GM04503 (cell line): ENCODE measurements at regions not wholly inside any gene's neighbourhood (a gene's known extent, or its start where the extent isn't known, plus 50 kb on each side); places are given as distances from the start of the nearest gene placed in this dataset.

Experiments used
- DNase-seq: peaks from one replicate; pipeline ENCODE4 v3.0.0-alpha.2; 2012; ENCODE audit warnings: low read depth

DNA sequence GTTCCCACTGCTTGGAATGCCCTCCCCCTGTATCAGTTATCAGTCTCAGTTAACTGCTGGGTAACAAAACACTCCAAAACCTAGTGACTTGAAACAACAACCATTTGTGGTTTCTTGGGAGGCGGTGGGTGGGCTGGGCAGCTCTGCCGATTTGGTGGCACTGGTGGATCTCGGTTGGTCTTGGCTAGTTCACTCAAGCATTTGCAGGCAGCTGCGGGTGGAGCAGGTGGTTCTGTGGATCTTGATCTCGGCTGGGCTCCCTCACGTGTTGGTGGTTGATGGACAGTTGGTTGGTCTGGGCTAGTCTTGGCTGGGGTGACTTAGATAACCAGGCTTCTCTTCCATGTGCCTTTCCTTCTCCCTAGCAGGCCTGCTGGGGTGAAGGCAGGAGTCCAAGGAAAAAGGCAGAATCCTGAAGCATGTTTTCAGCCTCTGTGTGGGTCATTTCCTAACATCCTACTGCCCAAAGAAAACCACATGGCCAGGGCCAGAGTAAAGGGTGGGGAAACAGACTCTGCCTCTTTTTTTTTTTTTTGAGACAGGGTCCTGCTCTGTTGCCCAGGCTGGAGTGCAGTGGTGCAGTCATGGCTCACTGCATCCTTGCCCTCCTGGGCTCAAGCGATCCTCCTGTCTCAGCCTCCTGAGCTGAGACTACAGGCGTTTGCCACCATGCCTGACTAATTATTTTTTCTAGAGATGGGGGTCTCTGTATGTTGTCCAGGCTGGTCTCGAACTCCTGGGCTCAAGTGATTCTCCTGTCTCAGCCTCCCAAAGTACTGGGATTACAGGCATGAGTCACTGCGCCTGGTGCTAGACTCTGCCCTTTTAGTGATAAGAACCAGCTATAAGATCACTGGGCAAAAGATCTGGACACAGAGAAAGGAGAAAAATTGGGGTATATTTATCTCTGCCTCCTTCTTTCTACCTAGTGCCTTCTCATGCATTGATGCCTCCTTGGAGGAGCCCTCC lies 183.7 kb downstream of the RGS3 start:
- no peak for DNase-seq

DNA sequence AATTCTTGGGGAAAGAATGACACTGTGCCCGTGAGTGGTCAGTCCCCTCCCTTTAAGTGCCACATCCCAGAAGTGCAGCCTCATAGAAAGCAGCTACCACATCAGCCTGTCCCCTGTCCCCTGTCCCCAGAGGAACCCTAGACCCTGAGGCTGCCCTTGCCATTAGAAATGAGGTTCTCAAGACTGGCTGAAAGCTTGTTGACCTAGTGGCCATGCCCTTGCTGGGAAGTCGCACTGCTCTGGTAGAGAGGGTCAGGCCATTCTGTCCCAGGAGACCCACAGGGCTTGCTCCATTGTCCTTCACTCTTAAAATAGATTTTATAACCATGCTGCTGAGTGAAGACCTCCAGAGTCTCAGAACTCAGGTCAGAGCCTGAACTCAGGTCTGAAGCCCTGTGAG lies 184.5 kb downstream of the RGS3 start:
- DNase-seq: no peak

DNA sequence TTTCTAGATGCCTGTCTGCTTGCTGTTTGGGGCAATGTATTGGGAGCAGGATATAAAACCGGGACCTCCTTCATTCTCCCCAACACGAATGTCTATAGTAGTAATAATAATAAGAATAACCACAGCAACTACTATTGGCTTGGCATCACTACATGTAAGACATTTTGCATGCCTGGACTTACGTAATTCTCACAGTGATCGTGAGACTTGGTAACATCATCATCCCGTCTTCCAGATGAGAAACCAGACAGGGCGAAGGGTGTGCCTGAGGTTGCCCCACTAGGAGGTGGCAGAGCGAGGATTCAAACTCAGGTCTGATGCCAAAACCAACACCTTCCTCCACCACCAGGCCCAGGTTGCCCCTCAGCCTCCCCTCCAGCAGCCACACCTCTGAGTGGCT lies 185.1 kb downstream of the RGS3 start:
- DNase-seq: peak; percentile 24

DNA sequence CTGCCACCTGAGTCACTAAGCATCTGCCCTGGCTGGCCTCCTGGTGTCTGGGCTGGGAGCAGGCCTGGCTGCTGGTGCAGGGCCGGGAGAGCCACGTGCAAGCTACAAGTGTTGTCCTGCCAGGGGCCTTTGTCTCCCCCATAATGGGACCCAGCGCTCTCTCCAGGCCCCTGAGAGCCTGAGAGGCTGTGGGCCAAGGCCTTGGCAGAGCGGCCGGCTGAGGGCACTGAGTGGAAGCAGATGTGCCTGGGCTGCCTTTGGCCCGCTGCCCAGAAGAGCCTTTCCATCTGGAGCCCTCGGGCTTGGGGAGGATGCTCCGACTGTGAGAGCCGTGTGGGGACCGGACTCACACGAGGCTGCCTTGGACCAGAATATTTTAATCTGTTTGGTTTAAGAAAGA lies 185.5 kb downstream of the RGS3 start:
- DNase-seq: peak; percentile 44

DNA sequence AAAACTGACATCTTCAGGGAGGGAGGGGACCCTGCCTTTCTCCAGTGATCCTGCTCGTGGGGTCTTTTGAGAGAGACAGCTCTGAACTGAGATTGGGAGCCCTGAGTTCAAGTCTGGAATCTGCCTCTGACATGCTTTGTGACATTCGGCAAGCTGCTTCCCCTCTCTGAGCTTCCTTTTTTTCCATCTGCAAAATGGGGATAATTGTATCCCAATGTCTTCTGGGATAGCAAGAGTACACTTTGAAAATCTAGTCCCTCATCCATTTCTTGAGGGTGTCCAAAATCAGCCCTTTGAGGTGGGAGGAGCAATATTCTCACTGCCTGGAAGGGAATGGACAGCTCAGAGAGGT lies 186.3 kb downstream of the RGS3 start:
- DNase-seq: no peak

DNA sequence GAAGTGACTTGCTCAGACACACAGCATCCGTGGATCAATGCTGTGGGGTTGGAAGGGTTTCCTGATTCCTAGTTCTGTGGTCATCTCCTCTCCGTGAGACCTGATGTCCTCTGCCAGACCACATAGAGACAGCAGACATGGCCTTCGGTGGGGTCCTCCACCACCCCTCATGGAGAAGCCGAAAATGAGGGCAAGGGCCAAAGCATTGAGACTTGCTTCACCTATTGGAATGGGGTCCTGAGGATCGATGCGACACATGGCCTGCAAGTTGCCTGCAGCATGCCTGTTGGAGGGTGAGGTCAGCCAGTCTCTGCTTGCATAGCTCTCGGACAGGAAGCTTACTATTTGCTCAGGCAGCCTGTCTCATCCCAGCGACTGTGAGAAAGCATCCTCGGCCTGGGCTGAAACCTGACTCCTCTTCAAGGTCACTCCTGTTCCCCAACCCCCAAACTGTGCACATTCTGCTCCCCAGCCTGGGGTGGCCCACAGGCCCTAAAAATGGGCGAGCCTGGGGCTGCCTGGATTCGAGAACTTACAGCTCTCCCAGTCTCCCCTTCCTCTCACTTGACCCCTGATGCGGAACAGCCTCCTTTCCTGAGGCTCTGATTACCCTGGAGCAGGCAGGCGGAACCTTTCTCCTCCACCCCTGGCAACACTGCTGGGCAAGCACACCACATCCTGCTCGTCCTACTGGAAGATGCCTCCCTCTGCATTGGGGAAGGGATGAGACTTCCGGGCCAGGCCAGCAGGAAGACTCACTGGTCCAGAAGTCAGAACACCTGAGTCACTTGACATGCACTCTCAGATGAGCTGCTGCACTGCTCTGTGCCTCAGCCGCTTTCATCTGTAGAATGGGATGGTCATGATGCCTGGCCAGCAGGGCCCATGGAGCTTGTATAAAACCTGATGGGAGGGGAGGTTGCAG lies 186.9 kb downstream of the RGS3 start:
- peak; percentile 40 for DNase-seq

DNA sequence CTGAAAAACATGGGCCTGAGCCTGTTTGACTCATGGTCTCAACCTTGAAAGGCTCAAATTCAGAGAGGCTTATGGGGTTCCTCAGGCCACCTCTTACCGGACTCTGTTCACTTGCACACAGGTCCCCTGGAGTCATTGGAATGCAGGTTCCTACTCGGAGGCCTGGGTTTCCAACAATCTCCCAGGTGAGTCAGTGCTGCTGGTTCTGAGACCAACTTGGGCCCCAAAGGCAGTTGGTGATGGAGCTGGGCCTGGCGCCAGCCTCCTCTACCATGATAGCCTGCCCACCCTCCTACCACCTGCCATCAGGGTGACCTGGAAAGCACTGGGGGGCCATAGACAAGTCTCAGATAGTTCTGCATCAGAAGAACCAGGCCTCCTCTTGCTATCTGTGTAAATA lies 188.4 kb downstream of the RGS3 start:
- no peak for DNase-seq

DNA sequence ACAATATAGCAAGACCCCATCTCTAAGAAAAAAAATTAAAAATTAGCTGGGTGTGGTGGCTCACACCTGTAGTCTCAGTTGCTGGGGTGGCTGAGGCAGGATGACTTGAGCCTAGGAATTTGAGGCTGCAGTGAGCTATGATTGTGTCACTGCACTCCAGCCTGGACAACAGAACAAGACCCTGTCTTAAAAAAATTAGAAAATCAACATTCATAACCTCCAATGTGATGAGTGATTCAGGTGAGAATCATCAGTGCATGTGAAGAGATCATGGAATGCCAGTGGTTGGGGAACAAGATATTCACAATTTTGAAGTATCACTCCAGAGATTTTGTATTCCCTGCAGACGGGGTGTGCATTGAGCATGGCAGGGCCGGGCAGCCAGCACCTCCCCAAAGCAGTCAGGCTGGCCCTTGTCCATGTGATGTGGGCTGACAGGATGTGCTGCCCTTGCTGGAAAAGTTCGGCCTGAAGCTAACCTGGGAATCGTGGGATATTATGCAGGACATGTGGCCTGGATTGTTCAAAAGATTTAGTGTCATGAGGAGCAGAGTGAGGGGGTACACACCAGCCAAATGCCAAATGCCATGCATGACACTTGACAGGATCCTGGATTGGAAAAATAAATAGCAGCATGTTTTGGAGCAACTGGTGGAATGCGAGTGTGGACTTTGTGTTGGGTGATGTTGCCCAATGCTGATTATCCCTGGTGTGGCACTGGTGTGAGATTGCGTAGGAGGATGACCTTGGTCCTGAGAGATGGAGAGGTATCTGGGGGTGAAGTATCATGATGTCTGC lies 189.0 kb downstream of the RGS3 start:
- DNase-seq: no peak

DNA sequence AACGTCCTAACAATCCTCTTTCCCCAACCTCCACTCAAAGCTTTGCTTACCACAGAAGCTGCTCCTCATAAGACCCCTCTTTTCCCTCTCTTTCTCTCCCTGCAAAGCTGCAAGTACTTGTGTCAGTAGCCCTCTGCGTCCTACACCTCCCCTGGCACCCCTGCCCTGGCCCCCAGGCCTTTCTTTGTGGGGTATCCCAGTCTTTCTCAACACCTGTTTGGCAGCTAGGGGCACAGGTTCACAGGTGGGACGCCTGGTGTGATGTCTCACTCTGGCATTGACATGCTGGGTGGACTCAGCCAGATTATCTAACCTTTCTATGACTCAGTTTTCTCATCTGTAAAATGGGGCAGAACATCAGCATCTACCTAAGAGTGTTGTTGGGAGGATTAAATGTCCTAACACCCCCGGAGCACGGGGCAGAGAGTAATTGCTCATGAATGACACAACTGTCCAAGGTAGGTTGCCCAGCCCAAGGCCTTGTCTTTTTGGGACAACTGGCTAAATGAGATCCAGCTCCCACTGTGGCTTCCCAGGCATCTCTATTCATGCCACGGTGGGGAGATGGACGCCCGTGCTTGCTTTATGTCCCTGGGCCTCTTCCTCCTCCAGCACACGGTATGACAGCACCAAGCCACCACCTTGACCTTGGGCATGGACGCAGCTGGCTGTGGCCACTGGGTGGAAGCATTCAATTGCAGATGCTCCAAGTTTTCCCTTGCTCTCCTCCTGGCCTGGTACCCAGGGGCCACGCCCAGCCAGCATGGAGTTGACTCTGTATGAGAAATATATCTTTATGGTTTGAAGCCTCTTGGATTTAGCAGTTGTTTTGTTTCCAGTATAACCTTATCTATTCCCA lies 190.4 kb downstream of the RGS3 start:
- no peak for DNase-seq

DNA sequence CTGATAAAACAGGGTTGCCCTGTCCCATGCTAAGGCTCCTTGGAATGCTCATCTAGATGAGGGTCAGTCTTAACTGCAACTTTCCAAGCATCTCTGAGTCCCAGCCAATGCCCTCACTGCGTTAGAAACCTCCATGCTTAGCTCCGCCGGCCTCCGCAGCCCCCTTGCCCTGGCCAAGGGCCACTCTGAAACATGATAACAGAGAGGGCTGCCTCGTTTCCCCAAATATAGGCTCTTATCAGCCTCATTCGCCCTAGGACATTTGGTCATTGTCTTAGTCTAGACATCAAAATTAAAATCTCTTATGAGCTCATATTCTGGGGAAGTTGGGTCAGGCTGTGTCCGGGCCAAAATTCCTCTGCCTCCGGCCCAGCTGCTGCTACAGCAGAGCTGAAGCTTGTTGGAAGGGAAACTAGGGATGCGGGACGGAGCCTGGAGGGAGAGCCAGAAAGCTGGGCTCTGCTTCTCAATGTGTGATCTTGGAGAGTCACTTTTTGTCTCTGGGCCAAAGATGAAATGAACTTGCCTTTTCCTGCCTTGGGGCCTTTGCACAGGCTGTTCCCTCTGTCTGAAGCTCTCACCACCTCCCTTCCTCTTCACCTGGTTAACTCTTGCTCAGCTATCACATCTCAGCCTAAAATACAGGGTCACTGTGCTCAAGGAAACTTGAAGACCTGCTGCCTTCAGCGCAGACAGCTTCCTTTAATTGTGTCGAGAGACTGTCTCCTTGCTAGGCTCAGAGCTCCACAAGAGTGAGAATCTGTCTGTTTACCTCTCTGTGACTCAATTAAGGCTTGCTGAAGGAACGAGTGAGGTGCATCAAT lies 191.3 kb downstream of the RGS3 start:
- no peak for DNase-seq

DNA sequence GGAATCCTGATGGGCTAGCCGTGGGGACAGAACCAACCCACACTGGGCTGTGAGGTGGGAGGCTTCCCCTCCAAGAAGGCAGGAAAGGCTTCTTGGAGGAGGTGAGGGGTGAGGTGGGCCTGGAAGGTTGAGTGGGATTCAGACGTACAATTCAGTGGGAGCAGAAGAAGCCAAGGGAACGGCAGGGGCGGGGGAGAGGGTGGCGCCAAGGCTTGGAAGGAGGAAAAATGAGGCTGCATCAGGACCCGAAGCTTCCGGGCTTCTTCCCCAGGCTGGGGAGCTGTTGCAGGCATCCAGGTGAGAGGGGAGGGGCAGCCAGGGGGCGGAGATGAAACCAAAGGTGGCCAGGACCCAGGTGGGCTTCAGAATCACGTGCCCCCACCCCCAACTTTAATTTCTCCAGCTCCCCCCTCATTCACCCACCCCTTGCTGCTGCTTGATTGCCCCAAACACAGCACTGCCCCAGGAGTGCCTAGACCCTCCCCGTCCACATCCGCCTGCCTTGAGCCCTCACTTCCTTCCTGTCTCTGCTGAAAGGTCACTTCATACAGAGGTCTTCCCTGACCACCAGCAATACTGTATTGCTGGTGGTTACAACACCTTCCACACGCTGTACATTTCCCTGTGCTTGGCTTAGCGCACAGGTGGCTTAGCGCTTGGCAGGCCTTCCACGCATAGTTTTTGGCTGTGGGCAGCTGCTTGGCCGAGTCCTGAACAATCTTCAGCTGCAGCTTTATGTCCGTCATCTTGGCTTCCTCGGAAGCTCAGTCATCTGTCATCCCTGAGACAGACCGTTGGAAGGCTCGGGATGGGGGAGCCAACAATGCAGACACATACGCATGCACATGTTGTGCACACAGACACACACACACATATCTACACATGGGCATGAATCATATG lies 193.5 kb downstream of the RGS3 start:
- DNase-seq: no peak

DNA sequence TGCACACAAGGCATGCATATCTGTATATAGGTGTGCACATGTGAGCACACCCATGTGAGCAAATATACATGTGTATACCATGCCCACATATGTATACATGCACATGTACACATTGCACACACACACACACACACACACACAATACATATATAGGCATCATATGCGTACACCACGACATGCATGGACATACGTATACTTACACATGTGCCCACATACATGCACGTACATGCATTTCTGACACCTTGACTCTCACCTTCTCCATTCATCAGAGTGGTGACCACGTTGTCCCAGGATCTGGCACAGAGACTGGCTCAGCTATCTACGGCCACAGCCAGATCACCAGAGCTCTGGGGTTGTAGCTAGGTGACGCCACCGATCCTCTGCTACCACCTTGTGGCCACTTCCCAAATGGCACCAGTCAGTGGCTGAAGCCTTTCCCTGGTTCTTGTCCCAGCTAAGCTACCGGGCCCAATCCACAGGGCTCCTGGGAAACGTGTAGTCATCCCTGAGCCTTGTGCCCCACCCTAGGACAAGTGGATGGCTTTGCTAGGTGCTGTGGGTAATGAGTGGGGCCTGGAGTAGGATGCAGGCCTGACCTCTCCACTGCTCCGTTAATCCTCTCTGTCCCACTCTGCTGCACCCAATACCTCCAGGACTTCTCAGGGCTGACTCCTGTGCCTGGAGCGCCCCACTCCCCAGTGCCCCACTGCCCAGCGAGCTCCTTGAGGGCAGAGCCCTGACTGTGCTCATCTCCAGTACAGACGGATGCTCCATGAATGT lies 194.4 kb downstream of the RGS3 start:
- DNase-seq: peak; percentile 27

DNA sequence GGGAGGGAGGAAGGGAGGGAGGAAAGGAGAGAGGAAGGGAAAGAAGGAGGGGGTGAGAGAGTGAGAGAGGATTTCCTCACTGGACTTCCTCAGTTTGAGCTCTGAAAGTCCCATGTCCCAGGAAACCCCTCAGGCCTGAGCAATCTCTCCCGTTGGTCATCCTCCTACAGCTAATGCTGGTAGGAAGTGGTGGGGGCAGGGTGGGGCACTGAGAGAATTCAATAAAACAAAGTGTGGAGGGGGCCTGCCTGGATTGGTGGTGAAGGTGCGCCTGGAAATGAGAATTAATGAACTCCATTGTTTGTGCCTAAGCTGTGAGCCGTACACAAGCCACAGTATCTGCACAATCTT lies 195.0 kb downstream of the RGS3 start:
- no peak for DNase-seq

DNA sequence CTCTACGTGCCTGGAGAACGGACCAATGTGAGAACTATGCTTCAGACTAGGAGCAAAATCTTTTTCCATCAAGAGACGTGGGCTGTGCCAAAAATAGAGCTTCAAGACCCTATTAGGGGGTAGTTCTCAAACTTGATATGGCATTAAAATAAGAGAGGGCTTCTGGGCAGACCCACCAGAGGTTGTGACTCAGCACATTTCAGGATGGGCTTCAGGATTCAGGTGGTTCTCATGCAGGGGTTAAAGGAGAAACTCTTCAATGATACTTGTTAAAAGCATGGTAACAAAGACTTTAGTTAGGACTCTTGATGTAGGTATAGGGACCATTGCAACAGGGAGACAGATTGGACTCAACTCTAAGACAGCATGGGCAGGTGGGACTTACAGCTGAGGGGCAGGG lies 195.5 kb downstream of the RGS3 start:
- DNase-seq: no peak

DNA sequence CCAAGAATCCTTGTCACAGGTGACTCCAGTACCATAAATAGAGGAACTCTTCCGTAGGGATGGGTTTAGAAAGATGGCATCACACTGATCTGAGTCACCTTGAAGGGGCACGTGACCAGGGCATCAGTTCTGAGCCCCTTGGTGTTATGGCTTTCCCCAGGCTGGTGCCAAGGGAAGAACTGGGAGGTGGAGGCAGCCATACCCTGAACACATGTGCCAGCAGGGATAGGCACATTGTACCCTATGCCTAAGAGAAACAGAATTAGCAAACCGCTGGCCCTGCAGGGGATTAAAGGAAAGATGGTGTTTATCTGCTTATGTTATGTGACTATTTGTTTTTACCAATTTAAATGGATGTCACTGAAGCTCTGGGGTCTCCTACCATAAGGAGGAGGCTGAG lies 196.2 kb downstream of the RGS3 start:
- no peak for DNase-seq

DNA sequence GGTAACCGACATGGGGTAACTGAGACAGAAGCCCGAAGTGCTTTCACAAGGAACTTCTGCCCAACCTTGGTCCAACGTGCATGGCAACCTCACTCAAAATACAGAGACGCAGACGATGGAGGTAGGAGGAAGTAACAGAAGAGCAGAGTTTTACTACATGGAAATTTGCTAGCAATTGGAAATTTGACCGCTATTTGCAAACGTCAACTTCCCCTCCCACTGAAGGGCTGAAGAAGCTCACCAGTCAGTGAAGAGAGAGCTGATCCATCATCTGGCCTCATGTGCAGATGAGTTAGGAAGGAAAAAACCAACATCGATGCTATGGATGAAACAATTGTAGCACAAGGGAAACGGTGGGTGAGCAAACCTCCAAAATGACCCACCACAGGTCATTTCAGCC lies 196.7 kb downstream of the RGS3 start:
- DNase-seq: no peak

DNA sequence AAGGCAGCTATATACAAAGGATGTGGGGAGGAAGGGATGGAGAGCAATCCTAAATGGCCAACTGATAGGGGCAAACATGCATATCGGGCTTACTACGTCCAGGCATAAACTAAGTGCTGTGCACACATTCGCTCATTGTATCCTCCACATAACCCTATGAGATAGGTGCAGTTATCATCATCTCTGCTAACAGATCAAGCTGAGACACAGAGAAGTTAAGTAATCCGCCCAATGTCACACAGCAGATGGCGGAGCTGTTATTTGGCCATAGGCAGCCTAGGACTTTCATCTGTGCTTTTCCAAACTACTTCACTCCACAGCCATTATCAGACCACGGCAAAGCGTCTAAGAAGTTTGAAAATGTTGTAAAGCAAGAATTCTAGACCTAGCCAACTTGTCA lies 197.5 kb downstream of the RGS3 start:
- no peak for DNase-seq

DNA sequence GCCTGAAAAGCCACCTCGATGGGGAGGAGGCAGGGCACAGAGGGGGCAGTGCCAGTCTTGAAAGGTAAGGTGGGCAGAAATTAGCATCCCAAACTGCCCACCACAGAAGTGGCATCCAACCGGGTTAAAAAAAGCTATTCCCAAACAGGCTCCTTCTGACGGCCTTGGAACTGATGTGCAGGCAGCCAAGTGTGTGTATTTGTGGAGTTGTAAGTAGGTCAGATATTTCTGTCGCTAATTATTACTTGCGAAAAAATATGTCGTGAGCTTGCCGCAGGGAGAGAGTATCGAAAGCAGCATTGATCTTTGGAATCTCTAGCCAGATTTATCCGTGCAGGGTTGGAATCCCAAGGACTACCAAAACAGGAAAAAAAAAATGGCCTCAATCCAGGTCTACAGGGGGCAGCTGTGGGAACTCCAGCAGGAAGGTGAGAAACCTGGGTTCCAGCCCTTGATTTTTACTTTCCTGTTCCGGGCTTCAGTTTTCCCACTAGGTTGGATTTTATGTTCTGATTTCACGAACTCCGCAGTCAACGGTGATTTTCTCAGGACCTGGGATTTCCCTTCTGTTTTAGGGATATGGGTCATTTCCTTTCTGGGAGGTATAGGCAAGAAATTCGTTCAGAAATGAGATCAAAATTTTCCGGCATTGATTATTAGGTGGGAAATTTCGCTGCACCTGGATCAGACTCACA lies 200.8 kb downstream of the RGS3 start:
- DNase-seq: no peak
